H1 (cell line): ENCODE measurements at regions not wholly inside any gene's neighbourhood (a gene's known extent, or its start where the extent isn't known, plus 50 kb on each side); places are given as distances from the start of the nearest gene placed in this dataset.

ENCODE experiments used
- CTCF ChIA-PET: fragments of 300-600 bp; sonication (Branson Sonifier 250); formaldehyde crosslinking; loops from one replicate; lab custom pipeline; 2021; ENCODE audit not compliant: partially characterized antibody; lab: Charles Lee
- POLR2A ChIA-PET: fragments of 300-600 bp; sonication (Branson Sonifier 250); formaldehyde crosslinking; loops from one replicate; lab custom pipeline; 2021; ENCODE audit warnings: inconsistent platforms; ENCODE audit not compliant: partially characterized antibody; lab: Charles Lee
- DNase-seq, 2 experiments: peaks; one replicate each; pipeline versions ENCODE4 v3.0.0 to v3.0.0-alpha.2; 2010 to 2022; ENCODE audit warnings: low spot score in 2 of 2, low read depth in 1 of 2, mixed read lengths in 1 of 2
- FAIRE-seq: peaks from 2 replicates; lab custom pipeline; 2011; peaks lifted over from hg19 to GRCh38; lab: Jason Lieb, UNC
- H2AFZ ChIP-seq: 2 replicates; pipeline ENCODE4 v1.8.1; 2012; ENCODE audit warnings: low read length, inconsistent platforms
- H2AK5ac ChIP-seq: 2 replicates; pipeline ENCODE4 v1.6.1; 2013; ENCODE audit warnings: low read depth, low read length
- H2BK120ac ChIP-seq: replicated peaks from 2 replicates; pipeline ENCODE3; 2013; ENCODE audit warnings: low read depth, low read length, inconsistent platforms
- H2BK12ac ChIP-seq: 2 replicates; pipeline ENCODE4 v1.6.1; 2013; ENCODE audit warnings: low read depth, low read length
- H2BK15ac ChIP-seq: 2 replicates; pipeline ENCODE4 v1.6.1; 2013; ENCODE audit warnings: low read length
- H2BK20ac ChIP-seq: 2 replicates; pipeline ENCODE4 v1.6.1; 2013; ENCODE audit warnings: low read length
- H2BK5ac ChIP-seq: 2 replicates; pipeline ENCODE4 v1.6.1; 2013; ENCODE audit warnings: low read depth, low read length
- H3K14ac ChIP-seq: 2 replicates; pipeline ENCODE4 v1.6.1; 2013; ENCODE audit warnings: inconsistent platforms; ENCODE audit not compliant: insufficient read length
- H3K18ac ChIP-seq: 2 replicates; pipeline ENCODE4 v1.6.1; 2013; ENCODE audit warnings: low read length; ENCODE audit errors: extremely low read depth
- H3K23ac ChIP-seq: 2 replicates; pipeline ENCODE4 v1.6.1; 2013; ENCODE audit warnings: inconsistent platforms; ENCODE audit not compliant: insufficient read length
- H3K23me2 ChIP-seq: 2 replicates; pipeline ENCODE4 v1.6.1; 2013; ENCODE audit warnings: low read depth, low read length
- H3K27ac ChIP-seq: 2 replicates; pipeline ENCODE4 v1.6.1; 2011; ENCODE audit warnings: low read depth, low read length, inconsistent platforms
- H3K27me3 ChIP-seq, 4 experiments: replicated peaks in 1 of 4; 1 replicate in 1 of 4; 2 replicates in 3 of 4; pipeline versions ENCODE4 v1.6.1 to v1.8.1; 2011 to 2013; ENCODE audit warnings: low read length in 3 of 4, mild to moderate bottlenecking in 3 of 4, inconsistent platforms in 2 of 4, mixed read lengths in 2 of 4, moderate library complexity in 1 of 4; ENCODE audit not compliant: control insufficient read depth in 3 of 4, insufficient read depth in 3 of 4; ENCODE audit errors: extremely low read depth in 1 of 4
- H3K36me3 ChIP-seq, 4 experiments: 2 replicates each; pipeline versions ENCODE4 v1.6.1 to v1.8.1; 2011 to 2013; ENCODE audit warnings: mild to moderate bottlenecking in 4 of 4, low read length in 3 of 4, moderate library complexity in 2 of 4, control low read depth in 1 of 4, inconsistent platforms in 1 of 4; ENCODE audit not compliant: insufficient read depth in 4 of 4, control insufficient read depth in 2 of 4
- H3K4ac ChIP-seq: replicated peaks from 2 replicates; pipeline ENCODE3; 2013; ENCODE audit warnings: low read length, low read depth, mixed read lengths, inconsistent platforms; ENCODE audit not compliant: insufficient read length
- H3K4me1 ChIP-seq, 4 experiments: replicated peaks in 1 of 4; 1 replicate in 1 of 4; 2 replicates in 3 of 4; pipeline versions ENCODE4 v1.6.1 to v1.8.1; 2011 to 2013; ENCODE audit warnings: low read length in 3 of 4, inconsistent platforms in 2 of 4, mixed read lengths in 1 of 4; ENCODE audit not compliant: insufficient read depth in 4 of 4, control insufficient read depth in 3 of 4
- H3K4me2 ChIP-seq, 2 experiments: 2 replicates each; pipeline versions ENCODE4 v1.6.1 to v1.8.1; 2011 to 2013; ENCODE audit warnings: low read depth in 2 of 2, low read length in 2 of 2, control low read depth in 1 of 2, inconsistent platforms in 1 of 2, mild to moderate bottlenecking in 1 of 2; ENCODE audit not compliant: insufficient read depth in 1 of 2
- H3K4me3 ChIP-seq, 4 experiments: fragments of 200-600, 300-600 bp in 1 of 4; sonication (generic), shearing (Covaris generic), sonication (Bioruptor Twin) in 1 of 4; 2 replicates each; pipeline versions ENCODE4 v1.5.1 to v1.8.1; 2011 to 2016; ENCODE audit warnings: low read length in 4 of 4, low read depth in 3 of 4, control low read depth in 2 of 4, inconsistent platforms in 2 of 4, mild to moderate bottlenecking in 2 of 4, mixed read lengths in 1 of 4, moderate library complexity in 1 of 4; ENCODE audit not compliant: insufficient read depth in 2 of 4; ENCODE audit errors: extremely low read depth in 1 of 4
- H3K56ac ChIP-seq: replicated peaks from 2 replicates; pipeline ENCODE3; 2013; ENCODE audit warnings: low read depth, mild to moderate bottlenecking, mixed read lengths, low read length, inconsistent platforms; ENCODE audit not compliant: insufficient read length
- H3K79me1 ChIP-seq: 2 replicates; pipeline ENCODE4 v1.6.1; 2013; ENCODE audit warnings: low read depth, low read length, control low read depth
- H3K79me2 ChIP-seq, 2 experiments: 2 replicates each; pipeline versions ENCODE4 v1.6.1 to v1.8.1; 2012 to 2013; ENCODE audit warnings: low read length in 2 of 2, mild to moderate bottlenecking in 2 of 2, inconsistent platforms in 1 of 2; ENCODE audit not compliant: insufficient read depth in 2 of 2, control insufficient read depth in 1 of 2
- H3K9ac ChIP-seq, 4 experiments: replicated peaks in 1 of 4; 1 replicate in 1 of 4; 2 replicates in 3 of 4; pipeline versions ENCODE4 v1.6.1 to v1.8.1; 2011 to 2013; ENCODE audit warnings: low read depth in 3 of 4, low read length in 3 of 4, control low read depth in 2 of 4, mild to moderate bottlenecking in 2 of 4, moderate library complexity in 2 of 4, inconsistent platforms in 1 of 4; ENCODE audit errors: extremely low read depth in 1 of 4
- H3K9me3 ChIP-seq, 2 experiments: 2 replicates each; pipeline versions ENCODE4 v1.6.1 to v1.8.1; 2012 to 2013; ENCODE audit warnings: mild to moderate bottlenecking in 2 of 2, moderate library complexity in 2 of 2, control low read depth in 1 of 2, inconsistent platforms in 1 of 2, low read depth in 1 of 2, low read length in 1 of 2, mixed read lengths in 1 of 2; ENCODE audit not compliant: insufficient read depth in 2 of 2
- H4K20me1 ChIP-seq, 2 experiments: replicated peaks in 1 of 2; 2 replicates each; pipeline versions ENCODE3 to v1.8.1; 2011 to 2013; ENCODE audit warnings: inconsistent platforms in 2 of 2, low read length in 2 of 2, mild to moderate bottlenecking in 1 of 2; ENCODE audit not compliant: insufficient read depth in 2 of 2, control insufficient read depth in 1 of 2
- H4K5ac ChIP-seq: 2 replicates; pipeline ENCODE4 v1.6.1; 2013; ENCODE audit warnings: low read length, low read depth, mixed read lengths, inconsistent platforms; ENCODE audit not compliant: insufficient read length
- H4K8ac ChIP-seq: 2 replicates; pipeline ENCODE4 v1.8.0; 2013; ENCODE audit warnings: mild to moderate bottlenecking, moderate library complexity, low read length, inconsistent platforms; ENCODE audit not compliant: insufficient read depth; ENCODE audit errors: extremely low read depth
- H4K91ac ChIP-seq: replicated peaks from 2 replicates; pipeline ENCODE3; 2013; ENCODE audit warnings: low read length, mixed read lengths, inconsistent platforms; ENCODE audit not compliant: insufficient read length
- EGR1 ChIP-seq: IDR thresholded peaks from 2 replicates; pipeline ENCODE4 v1.6.1; 2011; ENCODE audit warnings: low read depth, low read length, borderline replicate concordance
- JUN ChIP-seq: IDR thresholded peaks from 2 replicates; pipeline ENCODE4 v1.6.1; 2011; ENCODE audit warnings: low read depth, mild to moderate bottlenecking, improper control_type of control experiment, low read length
- NANOG ChIP-seq: IDR thresholded peaks from 2 replicates; pipeline ENCODE4 v1.6.1; 2011; ENCODE audit warnings: low read length, low read depth, mild to moderate bottlenecking, inconsistent platforms; ENCODE audit not compliant: insufficient read depth, poor library complexity, severe bottlenecking
- RXRA ChIP-seq: IDR thresholded peaks from 2 replicates; pipeline ENCODE4 v1.6.1; 2011; ENCODE audit warnings: low read depth, mild to moderate bottlenecking, low read length, moderate library complexity; ENCODE audit not compliant: insufficient read depth
- SP2 ChIP-seq: IDR thresholded peaks from 2 replicates; pipeline ENCODE4 v1.6.1; 2012; ENCODE audit warnings: mild to moderate bottlenecking, low read length, inconsistent platforms
- TEAD4 ChIP-seq: IDR thresholded peaks from 2 replicates; pipeline ENCODE4 v1.6.1; 2012; ENCODE audit warnings: low read depth, low read length, inconsistent platforms, mixed read lengths
- WGBS, 2 experiments: shearing (Covaris generic) in 1 of 2; methylation state at CpG; one replicate each; pipeline versions ENCODE4 v1.1.6 to v1.1.7; 2013 to 2015; ENCODE audit warnings: low lambda C conversion rate in 2 of 2, mixed read lengths in 2 of 2, inconsistent platforms in 1 of 2, low coverage in 1 of 2, missing lambda C conversion rate in 1 of 2; ENCODE audit not compliant: insufficient replicate concordance in 2 of 2, insufficient coverage in 1 of 2, insufficient read length in 1 of 2; ENCODE audit errors: extremely low coverage in 1 of 2, missing lambda C conversion rate in 1 of 2; 5-methylcytosine and 5-hydroxymethylcytosine counted together

DNA sequence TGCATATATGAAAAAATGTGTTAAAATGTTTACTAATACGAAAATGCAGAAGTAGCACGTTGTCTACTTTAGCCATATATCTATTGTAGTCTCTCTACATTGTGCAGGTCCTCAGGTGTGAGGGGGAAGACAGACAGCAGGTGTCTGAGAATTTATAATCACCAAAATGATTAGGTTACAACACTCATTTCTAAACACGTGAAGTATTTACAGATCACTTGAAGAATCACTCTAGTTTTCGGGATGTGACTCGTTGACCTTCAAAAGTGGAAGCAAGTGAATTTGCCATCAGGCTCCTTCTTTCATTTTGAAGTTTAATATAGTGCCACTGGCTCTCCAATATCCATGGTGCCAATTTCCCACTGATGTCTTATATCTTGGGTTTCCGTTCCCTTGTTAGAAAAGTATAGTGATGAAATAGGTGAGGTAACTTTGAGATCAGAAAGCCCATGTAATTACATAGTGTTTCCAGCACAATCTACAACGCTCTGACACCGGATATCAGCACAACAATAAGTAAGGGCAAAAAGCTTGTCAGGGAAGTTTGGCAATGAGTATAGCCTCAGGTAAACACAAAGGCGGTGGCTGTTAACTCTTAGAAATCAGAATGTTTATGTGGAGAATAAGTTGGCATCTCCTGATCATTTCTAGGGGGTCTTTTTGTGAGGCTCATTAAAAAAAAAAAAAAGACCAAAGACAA is 57.5 kb upstream of the SP4 start:
- H4K20me1 ChIP-seq = no peaks in the 10 kb centered on the region
- no peaks in the 10 kb centered on the region for H3K79me2 ChIP-seq
- no peak overlapping the region for H3K56ac ChIP-seq
- ChIA-PET CTCF (interaction anchor here (0.7 kb wide), 2 partner anchors 350 to 394 kb away, joined by 3 to 4 read pairs; no protein-coding TSS in a partner anchor), POLR2A (no interaction called here)
- H2BK20ac ChIP-seq = no peak overlapping the region
- H3K14ac ChIP-seq = no peak overlapping the region
- peaks cover 6 to 7% of the 10 kb centered on the region in 2 experiments; a peak in 2 of 4 replicates for H3K9me3 ChIP-seq
- H3K4me1 ChIP-seq = peaks cover 0 to 8% (median 3%) of the 10 kb centered on the region in 4 experiments; a peak in 4 of 7 replicates
- H4K8ac ChIP-seq = no peak overlapping the region
- no peak overlapping the region for H3K4ac ChIP-seq
- H2AFZ ChIP-seq = no peak overlapping the region
- H3K27ac ChIP-seq = no peak overlapping the region
- H2BK120ac ChIP-seq = no peak overlapping the region
- no peak overlapping the region for H2AK5ac ChIP-seq
- H3K9ac ChIP-seq = no peak overlapping the region
- WGBS, 2 experiments = 72% methylated on average over 9 of the region's 9 CpGs; no CpG with 5 or more reads in 1 of the 2 experiments
- no peaks in the 10 kb centered on the region for H3K23me2 ChIP-seq
- H2BK5ac ChIP-seq = no peak overlapping the region
- no peak overlapping the region for H3K4me3 ChIP-seq
- no peak overlapping the region for H2BK15ac ChIP-seq
- DNase-seq (no peak), FAIRE-seq (no peak)
- H3K23ac ChIP-seq = no peak overlapping the region
- H3K36me3 ChIP-seq = no peaks in the 10 kb centered on the region
- peak overlapping the region in 1 of 2 experiments; percentile 20; a peak in 3 of 4 replicates for H3K4me2 ChIP-seq
- H3K18ac ChIP-seq = no peak overlapping the region
- no peaks in the 10 kb centered on the region for H3K27me3 ChIP-seq
- no peak overlapping the region for H4K5ac ChIP-seq
- no peak overlapping the region for H4K91ac ChIP-seq
- no peaks in the 10 kb centered on the region for H3K79me1 ChIP-seq
- no peak overlapping the region for H2BK12ac ChIP-seq
- TF ChIP-seq RXRA = no peak
- TF ChIP-seq SP2 = no peak
- TF ChIP-seq EGR1 = no peak
- TF ChIP-seq JUN = no peak
- no peak for TF ChIP-seq NANOG
- no peak for TF ChIP-seq TEAD4
